CD4-positive, alpha-beta T cell (primary cell): ENCODE measurements at regions not wholly inside any gene's neighbourhood (a gene's known extent, or its start where the extent isn't known, plus 50 kb on each side); places are given as distances from the start of the nearest gene placed in this dataset.

ENCODE experiments used
- ATAC-seq: fragments of 200-7000 bp; cut with Tn5 transposase; one replicate; pipeline ENCODE4 v1.10.0; 2022; ENCODE audit warnings: mild to moderate bottlenecking; ENCODE audit not compliant: poor library complexity
- CTCF ChIA-PET: fragments of 350-600 bp; sonication (Branson Sonifier 250); formaldehyde crosslinking; loops from one replicate; lab custom pipeline; 2021; ENCODE audit warnings: antibody characterized with exemption, inconsistent platforms; lab: Charles Lee
- POLR2A ChIA-PET: fragments of 350-600 bp; sonication (Branson Sonifier 250); formaldehyde crosslinking; loops from one replicate; lab custom pipeline; 2021; ENCODE audit warnings: antibody characterized with exemption, inconsistent platforms; lab: Charles Lee
- DNase-seq, 14 experiments: peaks; one replicate each; pipeline ENCODE4 v3.0.0-alpha.2; 2013 to 2020; ENCODE audit warnings: mixed read lengths in 2 of 14
- H3K27ac ChIP-seq, 2 donors: one replicate each; pipeline versions ENCODE4 v1.5.1 to v1.7.0; 2013; ENCODE audit warnings: low read length in 2 of 2, low read depth in 1 of 2, mild to moderate bottlenecking in 1 of 2
- H3K27me3 ChIP-seq, 2 experiments: 1 replicate in 1 of 2; 2 replicates in 1 of 2; pipeline versions ENCODE4 v1.6.1 to v1.7.0; 2013; ENCODE audit warnings: low read length in 2 of 2, control low read depth in 1 of 2, mild to moderate bottlenecking in 1 of 2, moderate library complexity in 1 of 2; ENCODE audit not compliant: insufficient read depth in 2 of 2, control insufficient read depth in 1 of 2
- H3K36me3 ChIP-seq: one replicate; pipeline ENCODE4 v1.6.1; 2013; ENCODE audit warnings: low read length, control low read depth; ENCODE audit not compliant: insufficient read depth
- H3K4me1 ChIP-seq: one replicate; pipeline ENCODE4 v1.6.1; 2013; ENCODE audit warnings: low read length, control low read depth; ENCODE audit not compliant: insufficient read depth
- H3K4me3 ChIP-seq: one replicate; pipeline ENCODE4 v1.5.1; 2013; ENCODE audit warnings: mild to moderate bottlenecking, low read length, moderate library complexity
- H3K9me3 ChIP-seq, 2 experiments: 1 replicate in 1 of 2; 2 replicates in 1 of 2; pipeline versions ENCODE4 v1.6.1 to v1.7.0; 2013; ENCODE audit warnings: low read length in 2 of 2, mild to moderate bottlenecking in 2 of 2, control low read depth in 1 of 2, moderate library complexity in 1 of 2; ENCODE audit not compliant: control insufficient read depth in 1 of 2, insufficient read depth in 1 of 2
- H3K27ac Mint-ChIP-seq: one replicate; pipeline ENCODE4 v1.8.0; 2020; ENCODE audit warnings: mixed read lengths
- H3K27me3 Mint-ChIP-seq: one replicate; pipeline ENCODE4 v1.8.0; 2021; ENCODE audit warnings: mixed read lengths
- H3K36me3 Mint-ChIP-seq: one replicate; pipeline ENCODE4 v1.8.0; 2021; ENCODE audit warnings: low read depth, mixed read lengths
- H3K4me1 Mint-ChIP-seq: one replicate; pipeline ENCODE4 v1.8.0; 2021; ENCODE audit warnings: low read depth, mixed read lengths
- H3K4me3 Mint-ChIP-seq: one replicate; pipeline ENCODE4 v1.8.0; 2020; ENCODE audit warnings: mild to moderate bottlenecking, mixed read lengths
- H3K9me3 Mint-ChIP-seq: one replicate; pipeline ENCODE4 v1.8.0; 2020; ENCODE audit warnings: mixed read lengths
- CTCF ChIP-seq: fragments of 200-600 bp; IDR thresholded peaks from one replicate; pipeline ENCODE4 v1.8.0; 2022; ENCODE audit warnings: antibody characterized with exemption, mild to moderate bottlenecking
- intact Hi-C, 2 experiments: fragments of 100-400 bp; cut with DNase I in 1 of 2; cut with micrococcal nuclease in 1 of 2; formaldehyde crosslinking; loops; one replicate each; pipeline versions ENCODE4 v1.15.1 to v1.9.0; 2023 to 2025; cut with DNase I, micrococcal nuclease

GRCh38 chr16:55204923-55205322 lies 119.1 kb upstream of the IRX6 start:
- POLR2A ChIA-PET: no interaction called here
- H3K27ac Mint-ChIP-seq: no peak overlapping the region
- intact Hi-C loops: no loop called here
- H3K27me3 ChIP-seq: no peaks in the 10 kb centered on the region
- no peak overlapping the region for H3K4me3 Mint-ChIP-seq
- no peaks in the 10 kb centered on the region for H3K4me1 Mint-ChIP-seq
- H3K4me3 ChIP-seq: no peak overlapping the region
- CTCF ChIA-PET: no interaction called here
- no peaks in the 10 kb centered on the region for H3K36me3 Mint-ChIP-seq
- H3K9me3 Mint-ChIP-seq: no peaks in the 10 kb centered on the region
- no peak overlapping the region for H3K27ac ChIP-seq
- no peak for ATAC-seq
- no peaks in the 10 kb centered on the region for H3K36me3 ChIP-seq
- H3K4me1 ChIP-seq: no peaks in the 10 kb centered on the region
- no peaks in the 10 kb centered on the region for H3K9me3 ChIP-seq
- TF ChIP-seq CTCF: no peak
- peaks cover 8% of the 10 kb centered on the region for H3K27me3 Mint-ChIP-seq
- no peak for DNase-seq

GRCh38 chr16:55207693-55208428 lies 116.1 kb upstream of the IRX6 start:
- H3K27me3 ChIP-seq: no peaks in the 10 kb centered on the region
- CTCF ChIA-PET: no interaction called here
- no peak for ATAC-seq

GRCh38 chr16:55209626-55210025 lies 114.4 kb upstream of the IRX6 start:
- ATAC-seq (no peak), DNase-seq (no peak)
- Histone ChIP-seq H3K9me3 (no peaks in the 10 kb centered on the region), H3K4me3 (no peak overlapping the region), H3K4me1 (no peaks in the 10 kb centered on the region), H3K36me3 (no peaks in the 10 kb centered on the region), H3K27me3 (no peaks in the 10 kb centered on the region), H3K27ac (no peak overlapping the region)
- no peaks in the 10 kb centered on the region for H3K4me1 Mint-ChIP-seq
- CTCF ChIA-PET: no interaction called here
- H3K27ac Mint-ChIP-seq: no peak overlapping the region
- POLR2A ChIA-PET: no interaction called here
- no peaks in the 10 kb centered on the region for H3K9me3 Mint-ChIP-seq
- intact Hi-C loops: no loop called here
- no peak overlapping the region for H3K4me3 Mint-ChIP-seq
- H3K36me3 Mint-ChIP-seq: no peaks in the 10 kb centered on the region
- no peak for TF ChIP-seq CTCF
- H3K27me3 Mint-ChIP-seq: no peaks in the 10 kb centered on the region

More at GRCh38 chr16:55207693-55208428, 116.1 kb upstream of the IRX6 start:
- Histone ChIP-seq H3K36me3 (no peaks in the 10 kb centered on the region), H3K27ac (no peak overlapping the region), H3K4me3 (no peak overlapping the region), H3K4me1 (no peaks in the 10 kb centered on the region), H3K9me3 (no peaks in the 10 kb centered on the region)
- Mint-ChIP-seq H3K36me3 (no peaks in the 10 kb centered on the region), H3K4me3 (no peak overlapping the region), H3K9me3 (no peaks in the 10 kb centered on the region), H3K27ac (no peak overlapping the region), H3K4me1 (no peaks in the 10 kb centered on the region), H3K27me3 (no peaks in the 10 kb centered on the region)
- intact Hi-C loops: no loop called here
- TF ChIP-seq CTCF: no peak
- POLR2A ChIA-PET: no interaction called here
- DNase-seq: no peak
